ENCODE measurements at regions not wholly inside any gene's neighbourhood (a gene's known extent, or its start where the extent isn't known, plus 50 kb on each side); places are given as distances from the start of the nearest gene placed in this dataset.

- no peak for DNase-seq
These were observed 689.3 kb downstream of the HACE1 start for GRCh38 chr6:104170401-104170800.

- DNase-seq: no peak
These were observed 693.6 kb downstream of the HACE1 start for GRCh38 chr6:104166055-104166668.

- no peak for DNase-seq
These were observed 697.6 kb downstream of the HACE1 start for GRCh38 chr6:104162036-104162669.

- no peak for DNase-seq
These were observed 700.6 kb downstream of the HACE1 start for GRCh38 chr6:104159045-104159618.

GRCh38 chr6:104143757-104144156, 716.0 kb downstream of the HACE1 start:
- no peak for DNase-seq

- no peak for DNase-seq
These were observed 724.8 kb downstream of the HACE1 start for GRCh38 chr6:104134876-104135275.

- DNase-seq: no peak
These were observed 729.4 kb downstream of the HACE1 start for GRCh38 chr6:104130343-104130742.

- no peak for DNase-seq
These were observed 733.3 kb downstream of the HACE1 start for GRCh38 chr6:104126315-104127005.

GRCh38 chr6:104123227-104123626, 736.5 kb downstream of the HACE1 start:
- DNase-seq: no peak

GRCh38 chr6:104118274-104118673, 741.4 kb downstream of the HACE1 start:
- no peak for DNase-seq

GRCh38 chr6:104109806-104110205, 749.9 kb downstream of the HACE1 start:
- no peak for DNase-seq

GRCh38 chr6:104108634-104109033, 751.1 kb downstream of the HACE1 start:
- no peak for DNase-seq

- DNase-seq: no peak
These were observed 763.9 kb downstream of the HACE1 start for GRCh38 chr6:104095661-104096416.

GRCh38 chr6:104087765-104088164, 772.0 kb downstream of the HACE1 start:
- DNase-seq: no peak

GRCh38 chr6:104068281-104068680, 791.4 kb downstream of the HACE1 start:
- DNase-seq: no peak

GRCh38 chr6:104064876-104065275, 794.8 kb downstream of the HACE1 start:
- no peak for DNase-seq

GRCh38 chr6:104050455-104050854, 809.3 kb downstream of the HACE1 start:
- DNase-seq: no peak

- no peak for DNase-seq
These were observed 813.3 kb downstream of the HACE1 start for GRCh38 chr6:104046426-104046825.

- no peak for DNase-seq
These were observed 828.4 kb downstream of the HACE1 start for GRCh38 chr6:104031346-104031745.

- no peak for DNase-seq
These were observed 837.6 kb downstream of the HACE1 start for GRCh38 chr6:104022126-104022525.

GRCh38 chr6:104019075-104019753, 840.5 kb downstream of the HACE1 start:
- no peak for DNase-seq

Data from activated naive CD4-positive, alpha-beta T cell (primary cell).